ENCODE measurements at regions not wholly inside any gene's neighbourhood (a gene's known extent, or its start where the extent isn't known, plus 50 kb on each side); places are given as distances from the start of the nearest gene placed in this dataset.
"Not testable (repeated sequence)": the region's sequence is repeated elsewhere in the genome, so short reads cannot be mapped to it uniquely, and the experiment has no call there.

GRCh38 chrX:74251006-74251930 is 52.7 kb upstream of the ZCCHC13 start:
- peak in 1 of 2 donors; percentile 66 for DNase-seq

DNA sequence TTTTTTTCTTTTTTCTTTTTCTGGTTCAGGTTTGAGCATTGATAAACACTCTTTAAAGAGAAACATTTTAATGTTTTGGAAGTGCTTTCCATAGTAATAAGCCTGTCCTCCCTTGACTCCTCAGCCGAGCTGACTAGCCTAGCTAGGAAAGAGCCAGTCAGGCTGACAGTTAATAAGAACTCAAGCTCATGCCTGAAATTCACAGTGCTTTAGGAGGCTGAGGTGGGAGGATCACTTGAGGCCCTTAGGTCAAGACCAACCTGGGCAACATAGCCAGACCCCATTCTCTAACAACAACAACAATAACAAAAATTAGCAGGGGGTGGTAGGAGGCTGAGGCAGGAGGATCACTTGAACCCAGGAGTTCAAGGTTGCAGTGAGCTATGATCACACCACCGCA is 53.4 kb upstream of the ZCCHC13 start:
- DNase-seq = no peak

DNA sequence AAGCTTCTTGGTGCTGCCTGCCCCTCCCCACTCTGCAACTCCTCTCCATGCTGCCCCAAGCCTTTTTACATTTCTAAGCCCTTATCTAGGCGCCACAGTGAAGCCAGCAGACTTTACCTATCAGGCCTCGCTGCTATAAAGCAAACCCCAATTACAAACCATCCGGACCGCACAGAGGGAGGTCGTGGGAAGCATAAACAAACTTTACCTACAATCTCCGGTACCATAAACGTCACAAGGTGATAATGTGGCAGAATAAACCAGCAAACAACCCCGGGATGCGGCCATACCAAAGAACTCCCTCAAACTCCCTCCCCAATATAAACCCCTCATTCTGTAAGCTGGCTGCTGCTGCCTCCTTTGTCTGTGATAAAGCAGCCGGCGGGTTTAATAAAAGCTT is 54.0 kb upstream of the ZCCHC13 start:
- no peak for DNase-seq

DNA sequence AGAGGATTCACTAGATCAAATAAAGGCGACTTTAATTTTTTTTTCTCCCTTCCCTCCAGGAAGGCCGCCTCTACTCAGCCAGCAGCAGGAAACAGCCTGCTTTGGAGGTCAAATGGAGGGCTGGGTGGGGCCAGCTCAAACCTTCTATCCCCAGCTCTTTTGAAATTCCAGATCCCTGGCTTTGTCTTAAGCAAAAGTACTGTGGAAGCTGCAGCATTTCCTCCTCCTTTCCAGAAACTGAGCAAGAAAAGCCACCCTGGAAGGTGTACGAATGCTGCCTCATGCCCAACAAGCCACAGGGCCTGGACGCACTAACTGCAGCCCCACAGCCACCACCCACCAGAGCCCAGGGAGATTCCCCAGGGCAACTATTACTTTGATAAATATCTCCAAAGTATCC is 55.1 kb upstream of the ZCCHC13 start:
- no peak for DNase-seq

GRCh38 chrX:74246524-74246923 is 57.5 kb upstream of the ZCCHC13 start:
- DNase-seq = no peak

DNA sequence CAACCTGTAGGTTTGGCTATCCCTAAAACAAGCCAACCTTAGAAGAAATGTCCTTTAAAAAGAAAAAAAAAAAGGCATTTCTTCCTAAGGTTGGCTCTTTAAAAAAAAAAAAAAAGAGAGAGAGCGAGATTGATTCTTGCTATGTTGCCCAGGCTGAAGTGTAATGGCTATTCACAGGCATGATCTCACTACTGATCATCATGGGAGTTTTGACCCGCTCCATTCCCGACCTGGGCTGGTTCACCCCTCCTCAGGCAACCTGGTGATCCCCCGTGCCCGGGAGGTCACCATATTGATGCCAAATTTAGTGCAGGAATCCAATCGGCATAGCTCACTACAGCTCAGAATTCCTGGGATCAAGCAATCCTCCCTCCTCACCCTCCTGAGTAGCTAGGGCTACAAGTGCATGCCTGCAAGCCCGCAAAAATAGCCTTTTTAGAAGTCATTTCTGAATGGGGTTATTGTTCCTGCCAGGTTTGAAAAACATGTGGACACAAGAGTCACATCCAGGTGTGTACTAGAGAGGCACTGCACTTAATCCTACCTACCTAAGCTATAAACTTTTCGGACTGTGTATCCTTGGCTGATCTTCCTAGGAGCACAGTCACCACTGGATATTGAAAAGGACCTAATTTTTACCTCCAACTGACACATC is 61.4 kb upstream of the ZCCHC13 start:
- no peak for DNase-seq

GRCh38 chrX:74242050-74242449 is 61.9 kb upstream of the ZCCHC13 start:
- no peak for DNase-seq

DNA sequence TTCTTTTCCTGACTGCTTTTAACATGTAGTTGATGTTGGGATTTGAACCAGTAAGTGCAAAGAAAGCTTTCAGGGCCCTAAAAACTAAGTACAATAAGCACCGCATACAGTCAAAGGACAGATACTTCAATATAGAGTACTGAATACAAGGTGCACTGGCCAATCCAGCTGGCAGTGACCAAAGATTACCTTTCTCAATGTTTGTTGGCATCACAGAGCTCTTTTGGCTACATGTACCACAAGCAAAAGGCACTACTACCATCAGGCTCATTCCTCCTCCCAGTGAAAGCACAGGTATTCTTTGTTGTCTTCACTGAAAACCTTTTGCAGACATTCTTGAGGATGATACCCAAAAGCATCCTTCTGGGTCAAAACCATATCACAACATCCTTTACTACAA is 65.2 kb upstream of the ZCCHC13 start:
- no peak for DNase-seq

- DNase-seq = no peak
Observed at GRCh38 chrX:74234818-74235217, 69.2 kb upstream of the ZCCHC13 start.

DNA sequence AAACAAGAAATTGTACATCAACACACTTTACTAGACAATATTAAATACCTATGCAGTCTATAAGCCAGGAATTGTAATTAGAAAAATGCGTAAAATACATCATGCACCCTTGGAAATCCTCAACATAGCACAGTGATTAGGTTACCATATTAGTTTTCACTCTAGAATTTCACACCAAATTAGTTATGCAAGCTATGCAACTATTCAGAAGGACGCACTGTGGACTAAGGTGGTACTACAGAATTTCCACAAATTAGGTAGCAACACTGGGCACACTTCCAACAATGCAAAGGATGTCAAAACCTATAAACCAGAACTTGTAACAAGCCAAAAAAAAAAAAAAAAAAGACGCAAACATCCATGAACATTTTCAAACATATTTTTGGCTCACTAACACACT is 71.1 kb upstream of the ZCCHC13 start:
- DNase-seq = no peak

DNA sequence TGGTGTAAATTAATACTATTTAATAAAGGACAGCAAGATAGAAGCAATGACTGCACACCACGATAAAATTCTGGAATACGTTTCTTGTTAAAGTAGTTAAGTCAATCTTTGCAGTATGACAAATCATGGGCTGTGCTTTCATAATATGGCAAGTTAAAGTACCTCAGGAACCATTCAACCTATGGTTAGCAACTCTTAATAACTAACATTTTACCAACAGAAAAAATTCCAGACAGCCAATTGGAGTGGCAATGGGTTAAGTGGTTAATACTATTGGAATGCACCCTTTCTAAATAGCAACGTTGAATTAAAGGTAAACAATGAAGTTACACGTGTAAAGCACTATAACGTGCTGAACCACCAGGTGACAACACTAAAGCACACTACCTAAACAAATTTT is 72.4 kb upstream of the ZCCHC13 start:
- DNase-seq = no peak

DNA sequence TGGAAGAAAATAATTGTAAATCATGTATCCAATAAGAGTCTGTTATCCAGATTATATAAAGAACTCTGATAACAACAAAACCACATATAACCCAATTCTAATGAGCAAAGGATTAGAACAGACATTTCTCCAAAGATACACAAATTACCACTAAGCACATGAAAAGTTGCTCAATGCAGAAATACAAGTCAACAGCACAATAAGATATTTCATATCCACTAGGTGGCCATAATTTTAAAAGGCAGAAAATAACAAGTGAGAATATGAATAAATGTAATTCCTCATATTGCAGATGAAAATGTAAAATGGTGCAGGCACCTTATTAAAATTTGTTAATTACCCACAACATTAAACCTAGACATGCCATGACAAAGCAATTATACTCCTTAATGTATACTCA is 73.9 kb upstream of the ZCCHC13 start:
- no peak for DNase-seq

DNA sequence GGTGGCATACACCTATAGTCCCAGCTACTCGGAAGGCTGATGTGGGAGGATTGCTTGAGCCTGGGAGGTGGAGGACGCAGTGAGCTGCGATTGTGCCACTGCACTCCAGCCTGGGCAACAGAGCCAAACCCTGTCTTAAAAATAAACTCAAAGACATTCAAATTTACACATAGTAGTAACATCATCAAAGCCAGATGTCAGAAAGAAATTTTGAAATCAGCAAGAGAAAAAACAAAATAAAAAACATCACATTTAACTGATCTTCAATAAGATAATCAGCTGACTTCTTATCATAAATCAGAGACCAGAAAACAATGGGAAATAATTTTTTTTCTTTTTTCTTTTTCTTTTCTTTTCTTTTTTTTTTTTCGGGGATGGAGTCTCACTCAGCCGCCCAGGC is 78.9 kb upstream of the ZCCHC13 start:
- DNase-seq = no peak

GRCh38 chrX:74220277-74220676 is 83.7 kb upstream of the ZCCHC13 start:
- DNase-seq = no peak

DNA sequence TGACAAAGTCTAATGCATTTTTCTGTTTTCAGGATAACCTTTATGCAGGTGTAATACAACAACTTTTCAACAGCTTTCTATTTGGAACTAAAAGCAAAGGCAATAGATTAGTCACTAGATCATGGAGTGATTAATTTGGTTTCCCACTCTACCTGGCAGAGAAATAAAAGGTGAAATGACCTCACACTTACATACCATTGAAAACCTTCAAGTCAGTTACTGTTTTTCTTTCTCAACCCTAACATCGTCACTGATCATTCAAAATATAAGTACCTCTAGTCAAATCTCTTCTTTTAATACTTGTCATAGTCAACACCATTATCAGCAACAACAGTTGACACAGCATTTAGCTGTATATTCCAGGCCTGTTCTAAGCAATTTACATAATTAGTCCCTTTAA is 85.1 kb upstream of the ZCCHC13 start:
- DNase-seq = no peak

GRCh38 chrX:74216421-74216820 is 87.6 kb upstream of the ZCCHC13 start:
- no peak for DNase-seq

GRCh38 chrX:74211911-74212310 is 92.1 kb upstream of the ZCCHC13 start:
- no peak for DNase-seq

DNA sequence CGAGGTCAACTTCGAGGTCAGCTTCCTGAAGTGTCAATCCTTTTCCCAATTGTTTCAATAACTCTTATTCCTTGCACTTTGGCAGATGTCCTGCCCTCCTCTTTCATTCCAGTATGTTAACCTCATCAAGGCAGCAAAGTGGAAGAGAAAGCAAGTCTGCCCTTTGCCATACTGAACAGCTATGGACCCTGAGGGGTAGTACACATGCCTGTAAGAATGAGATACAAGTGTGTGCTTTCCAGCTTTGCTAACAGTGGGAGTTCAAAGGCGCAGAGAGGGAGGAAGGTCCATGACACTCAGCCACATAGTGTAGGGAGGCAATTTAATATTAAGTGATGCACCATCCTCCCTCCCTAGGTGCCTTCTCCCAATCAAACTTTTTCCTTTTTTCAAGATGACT is 96.4 kb upstream of the ZCCHC13 start:
- no peak for DNase-seq

DNA sequence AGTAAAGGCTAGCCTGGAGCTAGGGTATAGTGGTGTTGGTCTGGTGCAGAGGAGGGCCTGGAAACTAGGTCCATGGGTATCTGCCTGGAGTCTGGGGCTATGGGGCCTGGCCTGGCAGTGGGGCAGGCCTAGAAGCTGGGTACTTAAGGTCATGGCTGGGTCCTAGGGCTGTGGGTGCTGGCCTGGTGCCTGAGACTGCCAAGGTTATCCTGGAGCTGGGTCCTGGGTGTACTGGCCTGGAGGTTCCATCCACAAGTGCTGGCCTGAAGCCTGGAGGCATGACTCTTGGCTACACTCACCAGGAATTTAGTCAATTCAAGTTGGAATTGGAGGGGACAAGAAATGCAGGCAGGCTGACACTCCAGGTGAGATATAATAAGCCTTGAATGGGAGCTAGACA is 108.4 kb upstream of the ZCCHC13 start:
- DNase-seq = no peak

- no peak for DNase-seq
Observed at GRCh38 chrX:74195120-74195519, 108.9 kb upstream of the ZCCHC13 start.

- no peak for DNase-seq
Observed at GRCh38 chrX:74187211-74187610, 116.8 kb upstream of the ZCCHC13 start.

- DNase-seq = not testable (repeated sequence)
Observed at GRCh38 chrX:74183047-74183446, 120.9 kb upstream of the ZCCHC13 start.

GRCh38 chrX:74181976-74182375 is 122.0 kb upstream of the ZCCHC13 start:
- not testable (repeated sequence) for DNase-seq

- DNase-seq = no peak
Observed at GRCh38 chrX:74180716-74181115, 123.3 kb upstream of the ZCCHC13 start.

DNA sequence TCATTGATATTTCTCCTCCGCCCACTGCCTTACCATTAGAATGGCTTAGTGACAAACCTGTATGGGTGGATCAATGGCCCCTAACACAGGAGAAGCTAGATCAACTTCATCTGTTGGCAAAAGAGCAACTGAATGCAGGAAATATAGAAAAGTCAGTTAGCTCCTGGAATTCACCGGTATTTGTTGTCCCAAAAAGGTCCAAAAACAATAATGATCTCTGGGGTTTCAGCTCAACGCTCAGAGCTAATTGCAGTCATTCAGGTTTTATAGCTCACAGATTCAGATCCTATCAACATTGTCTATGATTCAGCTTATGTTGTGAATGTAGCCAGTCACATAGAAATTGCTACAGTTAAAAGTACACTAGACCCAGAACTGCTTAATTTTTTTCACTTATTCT is 124.0 kb upstream of the ZCCHC13 start:
- no peak for DNase-seq
